GM10248 (cell line): ENCODE measurements at regions not wholly inside any gene's neighbourhood (a gene's known extent, or its start where the extent isn't known, plus 50 kb on each side); places are given as distances from the start of the nearest gene placed in this dataset.

ENCODE experiments used
- CTCF ChIA-PET: fragments of 300-600 bp; sonication (Branson Sonifier 250); formaldehyde crosslinking; extraction: SDS; loops from one replicate; lab custom pipeline; 2021; ENCODE audit warnings: antibody characterized with exemption; lab: Yijun Ruan, JAX
- POLR2A ChIA-PET: fragments of 350-650 bp; sonication (Branson Sonifier 250); formaldehyde crosslinking; extraction: SDS; loops from one replicate; lab custom pipeline; 2020; ENCODE audit warnings: antibody characterized with exemption; lab: Yijun Ruan, JAX
- DNase-seq: peaks from one replicate; pipeline ENCODE4 v3.0.0; 2012; ENCODE audit errors: extremely low spot score
- CTCF ChIP-seq: IDR thresholded peaks from 2 replicates; pipeline ENCODE4 v1.5.1; 2012; ENCODE audit warnings: mild to moderate bottlenecking, low read depth; ENCODE audit errors: extremely low read depth, missing control alignments, control extremely low read depth

GRCh38 chr4:74603186-74603585, 158.2 kb downstream of the AREG start:
- ChIA-PET POLR2A (no interaction called here), CTCF (interaction anchor here (0.8 to 1.2 kb wide), 3 partner anchors 14 to 73 kb away, joined by 3 to 4 read pairs (median 3); no protein-coding TSS in a partner anchor)
- TF ChIP-seq CTCF: no peak
- DNase-seq: no peak

GRCh38 chr4:74608151-74608949, 163.4 kb downstream of the AREG start:
- ChIA-PET CTCF (interaction anchor here (1.2 kb wide), 1 partner anchor 67 kb away, joined by 3 read pairs; no protein-coding TSS in a partner anchor), POLR2A (no interaction called here)
- DNase-seq: no peak
- TF ChIP-seq CTCF: no peak

GRCh38 chr4:74610491-74610890, 165.6 kb downstream of the AREG start:
- no peak for DNase-seq
- CTCF ChIA-PET: interaction anchor here (1.2 kb wide), 1 partner anchor 9 kb away, joined by 3 read pairs; no protein-coding TSS in a partner anchor
- POLR2A ChIA-PET: no interaction called here
- TF ChIP-seq CTCF: no peak

GRCh38 chr4:74612837-74613236, 167.9 kb downstream of the AREG start:
- POLR2A ChIA-PET: no interaction called here
- DNase-seq: no peak
- CTCF ChIA-PET: interaction anchor here (3.3 kb wide), 1 partner anchor 9 kb away, joined by 17 read pairs; no protein-coding TSS in a partner anchor
- no peak for TF ChIP-seq CTCF

GRCh38 chr4:74613266-74613665, 168.3 kb downstream of the AREG start:
- no peak for TF ChIP-seq CTCF
- ChIA-PET POLR2A (no interaction called here), CTCF (interaction anchor here (3.3 kb wide), 1 partner anchor 9 kb away, joined by 17 read pairs; no protein-coding TSS in a partner anchor)
- no peak for DNase-seq

- no peak for DNase-seq
- ChIA-PET POLR2A (no interaction called here), CTCF (no interaction called here)
- no peak for TF ChIP-seq CTCF
Observed at GRCh38 chr4:74615411-74615810, 170.5 kb downstream of the AREG start.
